ENCODE measurements at regions not wholly inside any gene's neighbourhood (a gene's known extent, or its start where the extent isn't known, plus 50 kb on each side); places are given as distances from the start of the nearest gene placed in this dataset.
"Not testable (repeated sequence)": the region's sequence is repeated elsewhere in the genome, so short reads cannot be mapped to it uniquely, and the experiment has no call there.

DNA sequence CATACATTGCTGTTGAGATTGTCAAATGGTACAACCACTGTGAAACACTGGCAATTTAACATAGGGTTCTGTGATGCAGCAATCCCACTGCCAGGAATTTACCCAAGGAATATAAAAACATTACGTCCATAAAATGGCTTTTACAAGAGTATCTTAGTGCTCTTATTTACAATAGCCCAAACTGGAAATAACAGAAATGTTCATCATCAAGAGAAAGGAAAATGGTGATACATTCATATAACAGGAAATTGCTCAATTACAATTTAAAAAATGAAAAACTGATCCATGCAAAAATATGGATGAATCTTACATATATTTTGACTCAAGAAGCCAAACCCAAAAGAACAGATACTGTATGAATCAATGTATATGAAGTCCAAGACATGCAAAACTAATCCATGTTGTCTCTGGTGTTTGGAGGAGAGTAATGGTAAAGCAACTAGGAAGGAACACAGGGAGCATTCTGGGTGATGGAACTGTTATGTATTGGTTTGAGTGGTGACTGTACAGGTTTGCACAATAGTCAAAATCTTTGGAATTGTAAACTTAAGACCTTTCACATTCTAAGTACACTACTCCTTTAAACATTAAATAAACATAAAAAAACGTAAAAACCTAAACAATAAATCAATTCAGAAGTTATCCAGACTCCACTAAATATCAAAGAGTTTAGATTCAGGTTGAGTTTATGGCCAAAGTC lies 104.8 kb upstream of the WDR75 start:
- no peak for TF ChIP-seq Cebpa-rat (IDR thresholded peaks at IDR 0.05)
- Histone ChIP-seq H3K4me2 (no peak overlapping the region), H3K36me3 (no peaks in the 10 kb centered on the region), H3K4me3 (no peak overlapping the region), H4K20me1 (no peaks in the 10 kb centered on the region), H3K27me3 (no peaks in the 10 kb centered on the region), H3K9me3 (peaks cover 14% of the 10 kb centered on the region), H3K4me1 (no peaks in the 10 kb centered on the region), H3K27ac (no peak overlapping the region), H3K9ac (no peak overlapping the region)

GRCh38 chr2:189337656-189338055 lies 103.6 kb upstream of the WDR75 start:
- H3K27me3 ChIP-seq = no peaks in the 10 kb centered on the region
- H3K27ac ChIP-seq = no peak overlapping the region
- no peak overlapping the region for H3K4me3 ChIP-seq
- peaks cover 14% of the 10 kb centered on the region for H3K9me3 ChIP-seq
- no peaks in the 10 kb centered on the region for H3K4me1 ChIP-seq
- TF ChIP-seq Cebpa-rat (IDR thresholded peaks at IDR 0.05) = no peak
- H4K20me1 ChIP-seq = no peaks in the 10 kb centered on the region
- H3K36me3 ChIP-seq = no peaks in the 10 kb centered on the region
- H3K4me2 ChIP-seq = no peak overlapping the region
- no peak overlapping the region for H3K9ac ChIP-seq

GRCh38 chr2:189338115-189338514 lies 103.2 kb upstream of the WDR75 start:
- Histone ChIP-seq H3K9me3 (peaks cover 14% of the 10 kb centered on the region), H4K20me1 (no peaks in the 10 kb centered on the region), H3K9ac (no peak overlapping the region), H3K27ac (no peak overlapping the region), H3K4me2 (no peak overlapping the region), H3K27me3 (no peaks in the 10 kb centered on the region), H3K4me3 (no peak overlapping the region), H3K4me1 (no peaks in the 10 kb centered on the region), H3K36me3 (no peaks in the 10 kb centered on the region)
- no peak for TF ChIP-seq Cebpa-rat (IDR thresholded peaks at IDR 0.05)

DNA sequence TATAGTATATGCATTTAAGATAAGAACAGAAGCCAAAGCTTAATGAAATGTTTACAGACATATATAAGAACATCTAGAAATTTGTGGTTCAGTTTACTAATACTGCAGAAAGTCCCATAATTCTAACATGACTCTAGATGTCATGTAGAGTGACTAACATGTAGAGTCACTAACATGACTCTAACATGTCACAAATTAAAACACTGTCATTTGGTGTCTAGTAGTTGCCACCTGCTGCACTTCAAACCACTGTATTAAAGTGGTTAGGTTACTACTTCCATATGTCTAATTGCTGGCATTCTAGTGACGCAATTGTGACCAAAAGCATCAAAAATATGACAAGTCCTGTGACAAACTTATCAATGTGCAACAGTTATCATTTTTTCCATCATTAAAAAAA lies 100.2 kb upstream of the WDR75 start:
- no peak overlapping the region for H3K9ac ChIP-seq
- no peak for TF ChIP-seq Cebpa-rat (IDR thresholded peaks at IDR 0.05)
- H3K27me3 ChIP-seq = no peaks in the 10 kb centered on the region

GRCh38 chr2:189344043-189344442 lies 97.2 kb upstream of the WDR75 start:
- no peaks in the 10 kb centered on the region for H3K36me3 ChIP-seq
- no peak overlapping the region for H3K27ac ChIP-seq
- no peaks in the 10 kb centered on the region for H3K27me3 ChIP-seq
- H3K9ac ChIP-seq = no peak overlapping the region
- H3K4me2 ChIP-seq = no peak overlapping the region
- no peaks in the 10 kb centered on the region for H4K20me1 ChIP-seq
- H3K4me1 ChIP-seq = no peaks in the 10 kb centered on the region
- H3K4me3 ChIP-seq = no peak overlapping the region
- peaks cover 13% of the 10 kb centered on the region for H3K9me3 ChIP-seq
- TF ChIP-seq Cebpa-rat (IDR thresholded peaks at IDR 0.05) = no peak

More for the DNA sequence above, 100.2 kb upstream of the WDR75 start:
- Histone ChIP-seq H3K4me1 (no peaks in the 10 kb centered on the region), H3K27ac (no peak overlapping the region), H3K4me2 (no peak overlapping the region), H3K36me3 (no peaks in the 10 kb centered on the region), H3K4me3 (no peak overlapping the region), H3K9me3 (peaks cover 14% of the 10 kb centered on the region), H4K20me1 (no peaks in the 10 kb centered on the region)

DNA sequence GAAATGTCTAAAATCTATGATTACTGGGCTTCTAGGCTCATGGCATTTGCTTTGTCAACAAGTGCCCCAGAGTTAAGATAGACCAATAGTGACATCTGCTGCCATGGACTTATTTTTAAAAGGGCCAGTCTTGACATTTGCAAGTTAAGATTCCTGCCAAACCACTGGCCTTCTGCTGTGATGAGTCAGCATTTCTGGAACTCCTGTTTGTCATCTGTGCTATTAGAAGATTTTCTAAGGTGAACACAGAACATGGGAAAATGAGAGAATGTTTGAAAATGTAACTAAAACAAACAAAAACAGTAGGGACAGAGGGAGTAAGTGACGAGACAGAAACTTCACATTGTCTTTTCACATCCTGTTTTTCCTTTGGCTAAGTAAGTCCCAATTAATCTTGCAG lies 93.7 kb upstream of the WDR75 start:
- TF ChIP-seq Cebpa-rat (IDR thresholded peaks at IDR 0.05) = no peak
- H3K4me3 ChIP-seq = no peak overlapping the region
- H4K20me1 ChIP-seq = no peaks in the 10 kb centered on the region
- no peaks in the 10 kb centered on the region for H3K27me3 ChIP-seq
- no peak overlapping the region for H3K9ac ChIP-seq
- H3K9me3 ChIP-seq = no peaks in the 10 kb centered on the region
- no peaks in the 10 kb centered on the region for H3K4me1 ChIP-seq
- H3K27ac ChIP-seq = no peak overlapping the region
- H3K4me2 ChIP-seq = no peak overlapping the region
- no peaks in the 10 kb centered on the region for H3K36me3 ChIP-seq

DNA sequence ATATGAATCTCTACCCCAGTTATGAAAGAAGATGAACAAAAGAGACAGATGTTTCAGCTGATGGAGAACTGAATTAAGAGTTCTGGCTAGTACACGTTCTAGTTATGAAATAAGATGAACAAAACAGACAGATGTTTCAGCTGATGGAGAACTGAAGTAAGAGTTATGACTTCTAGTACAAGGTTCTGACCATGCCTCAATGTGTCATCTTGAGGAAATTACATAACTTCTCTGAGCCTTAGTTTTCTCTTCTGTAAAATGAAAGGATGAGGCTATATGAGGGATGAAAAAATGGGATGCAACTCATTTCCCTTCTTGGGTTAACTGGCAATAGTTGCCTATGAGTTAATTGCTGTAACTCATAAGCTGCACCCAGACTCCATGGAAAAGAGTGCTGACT lies 92.9 kb upstream of the WDR75 start:
- TF ChIP-seq Cebpa-rat (IDR thresholded peaks at IDR 0.05) = no peak
- no peak overlapping the region for H3K4me3 ChIP-seq
- H3K4me1 ChIP-seq = no peaks in the 10 kb centered on the region
- no peak overlapping the region for H3K9ac ChIP-seq
- H3K27ac ChIP-seq = no peak overlapping the region
- no peaks in the 10 kb centered on the region for H3K9me3 ChIP-seq
- no peak overlapping the region for H3K4me2 ChIP-seq
- no peaks in the 10 kb centered on the region for H3K27me3 ChIP-seq
- no peaks in the 10 kb centered on the region for H3K36me3 ChIP-seq
- no peaks in the 10 kb centered on the region for H4K20me1 ChIP-seq

DNA sequence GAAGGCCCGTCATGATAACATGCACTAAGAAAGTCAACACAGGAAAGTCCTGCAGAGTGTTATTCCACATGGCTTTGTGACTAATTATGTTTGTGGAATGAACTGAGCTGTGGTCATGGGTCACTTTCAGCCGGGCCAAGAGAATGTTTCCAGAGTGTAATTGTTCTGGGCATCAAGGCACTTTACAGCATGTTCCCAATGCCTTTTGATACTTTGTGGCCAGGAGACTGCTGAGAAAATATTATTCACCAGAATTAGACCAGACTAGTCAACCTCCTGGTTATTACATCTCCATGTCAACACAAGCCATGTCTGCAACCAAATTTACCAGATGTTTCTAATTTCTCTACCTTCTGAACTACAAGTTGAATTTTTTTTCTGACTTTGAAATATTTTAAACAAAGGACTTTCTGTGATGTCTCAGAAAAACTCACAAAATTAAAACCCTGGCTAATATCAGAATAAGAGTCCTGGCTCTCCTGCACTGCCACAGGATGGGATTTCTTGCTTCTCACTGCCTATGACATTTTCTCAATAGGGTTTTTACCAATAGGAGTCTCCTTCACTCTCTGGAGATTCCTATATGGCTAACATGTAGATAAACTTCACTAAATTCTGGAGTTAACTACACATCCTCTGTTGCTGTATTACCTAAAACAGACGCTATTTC lies 90.6 kb upstream of the WDR75 start:
- Histone ChIP-seq H4K20me1 (no peaks in the 10 kb centered on the region), H3K4me3 (no peak overlapping the region), H3K27me3 (no peaks in the 10 kb centered on the region), H3K4me2 (no peak overlapping the region), H3K27ac (no peak overlapping the region), H3K36me3 (no peaks in the 10 kb centered on the region), H3K4me1 (no peaks in the 10 kb centered on the region), H3K9ac (no peak overlapping the region), H3K9me3 (no peaks in the 10 kb centered on the region)
- TF ChIP-seq Cebpa-rat (IDR thresholded peaks at IDR 0.05) = no peak

- not testable (repeated sequence) for H3K9me3 ChIP-seq, H3K9ac ChIP-seq, H3K4me2 ChIP-seq, H4K20me1 ChIP-seq, H3K4me3 ChIP-seq, H3K27ac ChIP-seq, H3K36me3 ChIP-seq, H3K4me1 ChIP-seq, H3K27me3 ChIP-seq
Measured at GRCh38 chr2:189351933-189352332, 89.3 kb upstream of the WDR75 start.

DNA sequence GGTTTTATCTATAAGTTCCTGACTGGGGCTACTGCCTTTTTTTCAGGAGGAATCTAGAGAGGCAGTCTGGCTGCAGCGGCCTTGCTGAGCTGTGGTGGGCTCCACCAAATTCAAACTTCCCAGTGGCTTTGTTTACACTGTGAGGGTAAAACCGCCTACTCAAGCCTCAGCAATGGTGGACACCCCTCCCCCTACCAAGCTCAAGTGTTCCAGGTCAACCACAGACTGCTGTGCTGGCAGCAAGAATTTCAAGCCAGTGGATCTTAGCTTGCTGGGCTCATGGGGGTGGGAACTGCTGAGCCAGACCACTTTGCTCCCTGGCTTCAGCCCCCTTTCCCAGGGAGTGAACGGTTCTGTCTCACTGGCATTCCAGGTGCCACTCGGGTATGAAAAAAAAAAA lies 83.9 kb upstream of the WDR75 start:
- not testable (repeated sequence) for H3K4me2 ChIP-seq, H3K9ac ChIP-seq, H3K27ac ChIP-seq, H4K20me1 ChIP-seq, H3K4me3 ChIP-seq, H3K36me3 ChIP-seq, H3K4me1 ChIP-seq, H3K27me3 ChIP-seq, H3K9me3 ChIP-seq

- Histone ChIP-seq H3K4me3 (no peak overlapping the region), H3K36me3 (no peaks in the 10 kb centered on the region), H3K4me2 (no peak overlapping the region), H4K20me1 (no peaks in the 10 kb centered on the region), H3K27me3 (no peaks in the 10 kb centered on the region), H3K9ac (no peak overlapping the region), H3K4me1 (no peaks in the 10 kb centered on the region), H3K9me3 (no peaks in the 10 kb centered on the region), H3K27ac (no peak overlapping the region)
- TF ChIP-seq Cebpa-rat (IDR thresholded peaks at IDR 0.05) = no peak
Measured at GRCh38 chr2:189360861-189361260, 80.4 kb upstream of the WDR75 start.
